ENCODE measurements at regions not wholly inside any gene's neighbourhood (a gene's known extent, or its start where the extent isn't known, plus 50 kb on each side); places are given as distances from the start of the nearest gene placed in this dataset.
"Not testable (repeated sequence)": the region's sequence is repeated elsewhere in the genome, so short reads cannot be mapped to it uniquely, and the experiment has no call there.

DNA sequence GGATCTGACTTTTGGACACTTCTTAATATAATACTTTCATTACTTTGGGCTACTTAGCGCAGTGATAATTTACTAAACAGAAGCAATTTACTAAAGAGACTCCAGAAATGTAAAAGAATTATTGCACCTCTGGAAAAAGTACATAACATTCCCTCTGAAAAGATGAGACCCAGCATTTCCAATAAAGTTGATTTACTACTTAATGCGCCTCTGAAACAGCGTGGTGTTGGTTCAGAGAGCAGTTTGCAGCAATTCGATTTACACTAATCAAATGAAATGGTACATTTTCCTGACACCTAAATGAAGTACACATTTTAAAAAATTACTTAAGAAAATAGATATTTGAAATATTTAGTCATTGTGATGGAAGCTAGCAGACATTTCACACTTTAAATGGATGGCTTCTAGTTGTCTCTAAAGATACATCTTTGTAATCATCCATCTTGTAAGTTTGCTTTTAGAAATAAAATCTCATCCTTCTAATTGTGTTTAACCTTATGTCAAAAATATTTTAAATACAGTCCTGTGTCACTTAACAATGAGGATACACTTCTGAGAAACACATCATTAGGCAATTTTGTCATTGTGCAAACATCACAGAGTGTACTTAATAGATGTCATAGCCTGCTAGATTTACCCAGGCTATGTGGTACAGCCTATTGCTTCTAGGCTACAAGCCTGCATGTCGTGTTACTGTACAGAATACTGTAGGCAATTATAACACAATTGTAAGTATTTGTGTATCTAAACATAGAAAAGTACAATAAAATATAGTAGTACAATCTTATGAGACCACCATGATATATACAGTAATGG is 284.6 kb upstream of the UBE2E3 start:
- no peak for DNase-seq (ENCODE audit: low spot score)

- no peak for DNase-seq (ENCODE audit: low spot score)
Measured at GRCh38 chr2:180694445-180695421, 285.7 kb upstream of the UBE2E3 start.

DNA sequence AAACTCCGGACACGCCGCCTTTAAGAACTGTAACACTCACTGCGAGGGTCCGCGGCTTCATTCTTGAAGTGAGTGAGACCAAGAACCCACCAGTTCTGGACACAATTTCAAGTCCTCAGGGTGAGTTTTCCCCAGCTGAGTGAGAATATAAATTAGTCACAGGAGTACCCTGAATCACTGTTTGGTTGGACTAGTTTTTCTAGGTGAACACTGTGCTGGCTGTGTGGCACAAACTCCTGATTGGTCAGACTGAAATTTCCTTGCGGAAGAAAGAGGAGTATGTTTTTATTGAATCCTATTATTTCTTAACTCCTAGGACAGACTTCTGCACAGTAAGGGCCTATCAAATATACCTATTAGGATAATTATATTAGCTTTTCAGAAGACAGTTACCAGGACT is 288.1 kb upstream of the UBE2E3 start:
- no peak for DNase-seq (ENCODE audit: low spot score)

GRCh38 chr2:180691855-180692223 is 288.6 kb upstream of the UBE2E3 start:
- DNase-seq (ENCODE audit: low spot score) = not testable (repeated sequence)

GRCh38 chr2:180691186-180691854 is 289.1 kb upstream of the UBE2E3 start:
- DNase-seq (ENCODE audit: low spot score) = not testable (repeated sequence)

DNA sequence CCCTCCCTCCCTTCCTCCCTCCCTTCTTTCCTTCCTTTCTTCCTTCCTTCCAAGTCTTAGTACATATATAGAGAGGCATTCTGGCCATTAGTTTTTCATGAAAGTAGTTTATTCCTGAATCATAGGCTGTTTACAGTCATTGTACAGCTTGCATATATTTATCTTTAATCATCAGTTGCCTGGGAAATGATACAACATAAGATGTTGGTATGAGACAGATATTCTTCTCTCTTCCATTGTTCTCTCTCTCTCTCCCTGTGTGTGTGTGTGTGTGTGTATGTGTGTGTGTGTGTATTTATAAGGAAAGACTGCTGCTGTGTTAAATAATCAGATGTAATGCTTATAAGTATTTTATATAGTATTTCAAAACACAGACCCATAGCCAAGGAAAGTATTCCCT is 289.8 kb upstream of the UBE2E3 start:
- DNase-seq (ENCODE audit: low spot score) = no peak

DNA sequence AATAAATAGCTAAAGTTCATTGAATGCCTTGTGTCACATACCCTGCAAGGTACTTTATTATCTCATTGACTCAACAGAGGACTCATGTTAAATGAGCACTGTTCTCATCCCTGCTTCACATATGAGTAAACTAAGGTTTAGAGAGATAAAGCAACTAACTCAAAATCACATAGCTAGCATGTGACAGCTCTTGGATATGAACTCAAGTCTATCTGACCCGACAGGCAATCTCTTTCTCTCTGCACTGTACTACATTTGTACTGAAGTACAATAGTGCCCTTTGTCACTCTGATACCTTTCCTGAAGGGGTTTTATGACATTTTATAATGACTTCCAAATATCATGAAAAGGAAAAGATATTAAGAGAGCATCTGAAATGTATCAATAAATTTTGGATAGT is 297.5 kb upstream of the UBE2E3 start:
- DNase-seq (ENCODE audit: low spot score) = no peak

GRCh38 chr2:180679693-180680092 is 300.7 kb upstream of the UBE2E3 start:
- no peak for DNase-seq (ENCODE audit: low spot score)

GRCh38 chr2:180678625-180678972 is 301.8 kb upstream of the UBE2E3 start:
- no peak for DNase-seq (ENCODE audit: low spot score)

- no peak for DNase-seq (ENCODE audit: low spot score)
Measured at GRCh38 chr2:180677930-180678624, 302.3 kb upstream of the UBE2E3 start.

GRCh38 chr2:180677200-180677599 is 303.2 kb upstream of the UBE2E3 start:
- no peak for DNase-seq (ENCODE audit: low spot score)

DNA sequence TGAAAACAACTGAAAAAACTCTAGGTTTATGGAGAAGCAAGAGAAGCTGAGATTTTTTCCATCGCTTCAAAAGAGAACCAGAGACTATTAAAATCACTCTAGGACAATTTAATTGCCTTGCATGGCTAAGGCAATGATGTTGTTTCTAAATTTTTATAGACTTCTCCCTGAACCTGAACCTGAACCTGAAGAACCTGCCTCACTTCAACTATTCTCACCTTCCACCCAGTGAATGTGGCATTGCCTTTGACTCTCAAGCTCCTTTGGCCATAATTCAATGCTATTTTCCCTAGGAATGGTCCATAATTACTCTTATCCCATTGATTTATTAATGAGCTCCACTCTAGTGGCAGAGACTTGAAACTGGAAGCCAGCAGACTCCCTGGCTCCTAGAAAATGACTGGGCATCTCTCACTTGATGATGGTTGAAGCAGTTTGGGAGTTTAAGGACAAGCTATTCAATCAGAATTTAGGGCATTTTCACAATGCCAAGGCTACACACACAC is 303.8 kb upstream of the UBE2E3 start:
- no peak for DNase-seq (ENCODE audit: low spot score)

DNA sequence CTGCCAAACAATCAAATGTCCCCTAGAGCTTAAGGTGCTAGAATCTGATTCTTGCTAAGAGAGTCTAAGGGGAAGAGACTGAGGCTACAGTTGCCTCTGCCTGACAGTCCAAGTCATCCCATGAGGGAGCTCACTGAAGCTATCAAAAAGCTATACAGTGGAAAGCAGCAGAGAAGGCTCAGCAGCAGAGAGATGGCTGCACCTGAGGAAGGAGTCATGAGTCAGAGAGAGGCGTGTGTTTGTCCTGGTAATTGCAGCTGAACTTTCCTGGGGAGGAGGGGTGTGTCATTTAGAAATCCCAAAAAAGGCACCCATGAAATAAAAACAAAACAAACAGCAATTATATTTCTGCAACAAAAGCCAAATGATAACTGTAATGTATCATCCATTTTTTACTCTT is 305.2 kb upstream of the UBE2E3 start:
- no peak for DNase-seq (ENCODE audit: low spot score)

DNA sequence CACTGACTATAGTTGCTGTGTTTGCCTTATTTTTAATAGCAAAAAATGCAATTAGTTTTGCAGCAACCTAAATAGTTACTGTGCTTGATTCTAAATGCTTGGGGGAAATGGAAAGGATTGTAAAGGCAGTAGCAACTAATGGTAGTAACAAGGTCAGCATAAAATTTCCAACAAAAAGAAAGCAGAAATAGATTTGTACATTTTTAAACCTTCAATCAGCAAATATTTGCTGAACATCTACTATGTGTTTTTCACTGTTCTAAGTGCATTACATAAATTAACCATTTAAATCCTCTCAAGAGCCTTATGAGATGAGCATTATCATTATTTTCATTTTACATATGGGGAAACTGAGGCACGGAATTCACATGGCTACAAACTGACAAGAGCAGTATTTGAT is 308.0 kb upstream of the UBE2E3 start:
- DNase-seq (ENCODE audit: low spot score) = no peak

GRCh38 chr2:180670302-180671003 is 310.0 kb upstream of the UBE2E3 start:
- no peak for DNase-seq (ENCODE audit: low spot score)

DNA sequence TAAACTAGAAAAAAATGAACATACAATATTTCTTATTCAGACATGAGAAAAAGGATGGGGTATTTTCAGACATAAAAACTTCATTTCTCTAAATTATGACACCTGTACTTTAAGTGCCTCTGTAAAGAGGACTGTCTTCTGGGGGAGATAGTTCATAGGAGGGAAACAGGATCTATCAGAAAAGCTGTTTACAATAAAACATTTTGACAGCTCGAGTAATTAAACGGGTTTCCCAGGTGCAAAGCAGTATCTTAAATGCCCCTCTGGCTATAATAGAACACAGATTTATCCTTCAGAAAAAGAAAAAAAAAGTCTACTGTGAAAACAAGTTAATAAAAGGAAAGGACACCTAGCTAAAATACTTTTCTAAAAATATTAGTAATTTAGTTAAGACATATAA is 311.4 kb upstream of the UBE2E3 start:
- no peak for DNase-seq (ENCODE audit: low spot score)

DNA sequence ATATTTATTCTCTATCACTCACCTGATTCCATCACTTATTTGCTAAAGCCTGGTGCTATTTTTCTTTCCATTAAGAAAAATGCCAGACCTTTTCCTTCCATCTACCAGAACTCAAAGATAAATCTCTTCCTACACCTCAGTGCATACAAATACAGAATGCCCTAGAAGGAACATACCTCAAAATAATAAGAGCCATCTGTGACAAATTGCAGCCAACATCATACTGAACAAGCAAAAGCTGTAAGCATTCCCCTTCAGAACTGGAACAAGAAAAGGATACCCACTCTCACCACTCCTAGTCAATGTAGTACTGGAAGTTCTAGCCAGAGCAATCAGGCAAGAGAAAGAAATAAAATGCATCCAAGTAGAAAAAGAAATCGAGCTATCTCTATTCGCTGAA is 315.9 kb upstream of the UBE2E3 start:
- DNase-seq (ENCODE audit: low spot score) = no peak

- no peak for DNase-seq (ENCODE audit: low spot score)
Measured at GRCh38 chr2:180662941-180663471, 317.4 kb upstream of the UBE2E3 start.

- no peak for DNase-seq (ENCODE audit: low spot score)
Measured at GRCh38 chr2:180662521-180662920, 317.9 kb upstream of the UBE2E3 start.

- no peak for DNase-seq (ENCODE audit: low spot score)
Measured at GRCh38 chr2:180661686-180662030, 318.7 kb upstream of the UBE2E3 start.

All from AG08396 (cell line).